ENCODE measurements at regions not wholly inside any gene's neighbourhood (a gene's known extent, or its start where the extent isn't known, plus 50 kb on each side); places are given as distances from the start of the nearest gene placed in this dataset.

- no peak overlapping the region for H3K4me3 ChIP-seq (ENCODE audit: low read depth, low read length)
- TF ChIP-seq CTCF (IDR thresholded peaks at IDR 0.05; ENCODE audit: low read depth, low read length), result no peak
- DNase-seq (ENCODE audit: low read depth, low spot score), result no peak
- in situ Hi-C loops (cut with HindIII; ENCODE audit: low sequenced_read_pairs), result no loop called here
Measured at GRCh38 chr20:60540591-60540990, 582.4 kb downstream of the CDH26 start.

GRCh38 chr20:60541991-60542390 lies 583.8 kb downstream of the CDH26 start:
- in situ Hi-C loops (cut with HindIII; ENCODE audit: low sequenced_read_pairs), result no loop called here
- TF ChIP-seq CTCF (IDR thresholded peaks at IDR 0.05; ENCODE audit: low read depth, low read length), result no peak
- H3K4me3 ChIP-seq (ENCODE audit: low read depth, low read length), result no peak overlapping the region
- DNase-seq (ENCODE audit: low read depth, low spot score), result no peak

GRCh38 chr20:60543598-60543997 lies 585.4 kb downstream of the CDH26 start:
- DNase-seq (ENCODE audit: low read depth, low spot score), result no peak
- TF ChIP-seq CTCF (IDR thresholded peaks at IDR 0.05; ENCODE audit: low read depth, low read length), result no peak
- H3K4me3 ChIP-seq (ENCODE audit: low read depth, low read length), result no peak overlapping the region
- in situ Hi-C loops (cut with HindIII; ENCODE audit: low sequenced_read_pairs), result no loop called here

- no peak overlapping the region for H3K4me3 ChIP-seq (ENCODE audit: low read depth, low read length)
- TF ChIP-seq CTCF (IDR thresholded peaks at IDR 0.05; ENCODE audit: low read depth, low read length), result no peak
Measured at GRCh38 chr20:60553095-60553494, 594.9 kb downstream of the CDH26 start.

GRCh38 chr20:60558486-60558885 lies 600.3 kb downstream of the CDH26 start:
- in situ Hi-C loops (cut with HindIII; ENCODE audit: low sequenced_read_pairs), result no loop called here
- DNase-seq (ENCODE audit: low read depth, low spot score), result no peak
- TF ChIP-seq CTCF (IDR thresholded peaks at IDR 0.05; ENCODE audit: low read depth, low read length), result no peak
- H3K4me3 ChIP-seq (ENCODE audit: low read depth, low read length), result no peak overlapping the region

More at GRCh38 chr20:60553095-60553494, 594.9 kb downstream of the CDH26 start:
- in situ Hi-C loops (cut with HindIII; ENCODE audit: low sequenced_read_pairs), result no loop called here
- no peak for DNase-seq (ENCODE audit: low read depth, low spot score)

GRCh38 chr20:60559462-60559861 lies 601.2 kb downstream of the CDH26 start:
- TF ChIP-seq CTCF (IDR thresholded peaks at IDR 0.05; ENCODE audit: low read depth, low read length), result no peak
- H3K4me3 ChIP-seq (ENCODE audit: low read depth, low read length), result no peak overlapping the region
- no peak for DNase-seq (ENCODE audit: low read depth, low spot score)
- in situ Hi-C loops (cut with HindIII; ENCODE audit: low sequenced_read_pairs), result no loop called here

- in situ Hi-C loops (cut with HindIII; ENCODE audit: low sequenced_read_pairs), result no loop called here
- no peak for DNase-seq (ENCODE audit: low read depth, low spot score)
- H3K4me3 ChIP-seq (ENCODE audit: low read depth, low read length), result no peak overlapping the region
- TF ChIP-seq CTCF (IDR thresholded peaks at IDR 0.05; ENCODE audit: low read depth, low read length), result no peak
Measured at GRCh38 chr20:60561052-60561451, 602.8 kb downstream of the CDH26 start.
